OCI-LY3 (cell line): ENCODE measurements at regions not wholly inside any gene's neighbourhood (a gene's known extent, or its start where the extent isn't known, plus 50 kb on each side); places are given as distances from the start of the nearest gene placed in this dataset.

ENCODE experiments used
- H2AFZ ChIP-seq: fragments of 200-600, 300-600 bp; shearing (Covaris generic); 2 replicates; pipeline ENCODE4 v1.6.0; 2014; ENCODE audit warnings: antibody characterized with exemption, low read depth, low read length
- H3K27ac ChIP-seq: fragments of 200-600, 300-600 bp; sonication (generic); 2 replicates; pipeline ENCODE4 v1.5.1; 2014; ENCODE audit warnings: mild to moderate bottlenecking, low read length, moderate library complexity, mixed read lengths
- H3K27me3 ChIP-seq: fragments of 200-600, 300-600 bp; sonication (generic); 2 replicates; pipeline ENCODE4 v1.6.1; 2014; ENCODE audit warnings: low read depth, low read length, mixed read lengths
- H3K36me3 ChIP-seq: fragments of 200-600, 300-600 bp; sonication (generic); replicated peaks from 2 replicates; pipeline ENCODE3; 2014; ENCODE audit warnings: low read depth, low read length, mixed read lengths
- H3K4me1 ChIP-seq: fragments of 300-600, 200-600 bp; sonication (generic); 2 replicates; pipeline ENCODE4 v1.6.1; 2014; ENCODE audit warnings: low read length, mixed read lengths
- H3K4me2 ChIP-seq: fragments of 200-600, 300-600 bp; sonication (generic); 2 replicates; pipeline ENCODE4 v1.6.1; 2014; ENCODE audit warnings: low read length, mixed read lengths
- H3K4me3 ChIP-seq: fragments of 300-600, 200-600 bp; sonication (generic); 2 replicates; pipeline ENCODE4 v1.5.1; 2014; ENCODE audit warnings: antibody characterized with exemption, mild to moderate bottlenecking, low read length, moderate library complexity
- H3K79me2 ChIP-seq: fragments of 300-600, 200-600 bp; shearing (Covaris generic); 2 replicates; pipeline ENCODE4 v1.6.1; 2014; ENCODE audit warnings: mild to moderate bottlenecking, low read length, mixed read lengths
- H3K9ac ChIP-seq: fragments of 300-600, 200-600 bp; shearing (Covaris generic); 2 replicates; pipeline ENCODE4 v1.6.0; 2014; ENCODE audit warnings: mild to moderate bottlenecking, low read length, moderate library complexity
- H3K9me3 ChIP-seq: fragments of 200-600, 300-600 bp; shearing (Covaris generic); 2 replicates; pipeline ENCODE4 v1.6.1; 2014; ENCODE audit warnings: low read length, mixed read lengths; ENCODE audit not compliant: insufficient read depth
- H4K20me1 ChIP-seq: fragments of 200-600, 300-600 bp; sonication (generic); 2 replicates; pipeline ENCODE4 v1.6.1; 2016; ENCODE audit warnings: low read length, mixed read lengths; ENCODE audit not compliant: insufficient read depth
- CTCF ChIP-seq: fragments of 200-600, 300-600 bp; sonication (generic); IDR thresholded peaks from 2 replicates; pipeline ENCODE4 v1.5.1; 2014; ENCODE audit warnings: antibody characterized with exemption, low read length, low read depth
- EZH2phosphoT487 ChIP-seq: fragments of 200-600 bp; shearing (Covaris generic); IDR thresholded peaks from 2 replicates; pipeline ENCODE4 v1.6.1; 2018; ENCODE audit warnings: antibody characterized with exemption, mixed run types, low read depth

DNA sequence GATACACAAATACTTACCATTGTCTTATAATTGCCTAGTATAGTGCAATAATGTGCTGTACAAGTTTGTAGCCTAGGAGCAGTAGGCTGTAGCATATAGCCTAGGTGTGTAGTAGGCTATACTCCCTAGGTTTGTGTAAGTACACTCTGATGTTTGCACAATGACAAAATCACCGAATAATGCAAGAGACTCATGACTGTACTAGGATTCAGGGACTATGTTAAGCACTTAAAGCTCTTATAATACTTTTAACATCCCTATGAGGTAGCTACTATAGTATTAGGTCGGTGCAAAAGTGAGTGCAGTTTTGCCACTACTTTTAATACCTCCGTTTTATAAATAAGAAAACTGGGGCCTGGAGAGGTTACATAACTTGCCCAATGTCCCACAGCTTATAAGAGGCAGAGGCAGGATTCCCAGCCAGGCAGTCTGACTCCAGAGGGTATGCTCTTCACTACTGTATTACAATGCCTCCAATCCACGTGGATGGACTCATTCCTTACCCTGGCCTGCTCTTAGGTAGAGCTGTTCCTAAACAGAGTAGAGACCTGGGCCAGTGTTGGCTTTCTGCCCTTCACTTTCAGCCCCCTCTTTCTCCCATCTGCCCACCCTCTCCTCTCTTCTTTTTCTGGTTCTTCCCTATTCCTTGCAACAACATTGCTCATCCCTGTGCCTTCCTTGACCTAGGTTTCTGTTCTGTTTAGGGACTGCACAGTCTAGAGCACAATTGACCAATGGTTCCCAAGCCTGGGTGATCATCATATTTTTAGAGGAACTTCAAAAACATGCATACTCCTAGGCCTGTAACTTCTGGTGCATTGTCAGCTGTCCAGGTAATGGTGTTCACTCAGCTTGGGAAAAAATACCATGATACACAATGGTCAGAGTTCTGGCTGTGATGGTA is 114.0 kb downstream of the CARTPT start:
- no peak overlapping the region for H3K4me2 ChIP-seq
- H3K36me3 ChIP-seq = no peaks in the 10 kb centered on the region
- no peak overlapping the region for H2AFZ ChIP-seq
- no peak overlapping the region for H3K27ac ChIP-seq
- H3K79me2 ChIP-seq = no peaks in the 10 kb centered on the region
- TF ChIP-seq EZH2phosphoT487 (no peak), CTCF (no peak)
- H3K4me1 ChIP-seq = peaks cover 5% of the 10 kb centered on the region
- no peak overlapping the region for H3K4me3 ChIP-seq
- no peaks in the 10 kb centered on the region for H3K27me3 ChIP-seq
- H4K20me1 ChIP-seq = no peaks in the 10 kb centered on the region
- H3K9me3 ChIP-seq = no peaks in the 10 kb centered on the region
- H3K9ac ChIP-seq = no peak overlapping the region

- no peak overlapping the region for H3K4me3 ChIP-seq
- H3K27ac ChIP-seq = no peak overlapping the region
- no peak overlapping the region for H3K4me2 ChIP-seq
- H3K4me1 ChIP-seq = no peaks in the 10 kb centered on the region
- no peaks in the 10 kb centered on the region for H3K36me3 ChIP-seq
- no peak overlapping the region for H3K9ac ChIP-seq
- H3K9me3 ChIP-seq = no peaks in the 10 kb centered on the region
- no peaks in the 10 kb centered on the region for H4K20me1 ChIP-seq
- H3K27me3 ChIP-seq = no peaks in the 10 kb centered on the region
- no peak for TF ChIP-seq CTCF
- no peak for TF ChIP-seq EZH2phosphoT487
- no peak overlapping the region for H2AFZ ChIP-seq
- no peaks in the 10 kb centered on the region for H3K79me2 ChIP-seq
These were observed 115.5 kb downstream of the CARTPT start for GRCh38 chr5:71834601-71835000.

- H3K36me3 ChIP-seq = no peaks in the 10 kb centered on the region
- no peaks in the 10 kb centered on the region for H3K27me3 ChIP-seq
- H2AFZ ChIP-seq = no peak overlapping the region
- H3K9me3 ChIP-seq = no peaks in the 10 kb centered on the region
- H3K4me1 ChIP-seq = no peaks in the 10 kb centered on the region
- no peak overlapping the region for H3K4me2 ChIP-seq
- no peaks in the 10 kb centered on the region for H3K79me2 ChIP-seq
- no peaks in the 10 kb centered on the region for H4K20me1 ChIP-seq
- TF ChIP-seq EZH2phosphoT487 (no peak), CTCF (no peak)
- H3K27ac ChIP-seq = no peak overlapping the region
- no peak overlapping the region for H3K9ac ChIP-seq
- H3K4me3 ChIP-seq = no peak overlapping the region
These were observed 117.0 kb downstream of the CARTPT start for GRCh38 chr5:71836084-71836483.

- no peak overlapping the region for H3K27ac ChIP-seq
- TF ChIP-seq CTCF (no peak), EZH2phosphoT487 (no peak)
- no peaks in the 10 kb centered on the region for H3K79me2 ChIP-seq
- H3K4me3 ChIP-seq = no peak overlapping the region
- no peak overlapping the region for H3K4me2 ChIP-seq
- H3K4me1 ChIP-seq = no peaks in the 10 kb centered on the region
- H3K27me3 ChIP-seq = no peaks in the 10 kb centered on the region
- H3K9ac ChIP-seq = no peak overlapping the region
- no peaks in the 10 kb centered on the region for H4K20me1 ChIP-seq
- no peak overlapping the region for H2AFZ ChIP-seq
- H3K36me3 ChIP-seq = no peaks in the 10 kb centered on the region
- H3K9me3 ChIP-seq = no peaks in the 10 kb centered on the region
These were observed 117.6 kb downstream of the CARTPT start for GRCh38 chr5:71836559-71837112.
